Neural cell (in vitro differentiated cells): ENCODE measurements at regions not wholly inside any gene's neighbourhood (a gene's known extent, or its start where the extent isn't known, plus 50 kb on each side); places are given as distances from the start of the nearest gene placed in this dataset.

Experiments
- H2AFZ ChIP-seq: fragments of 200-600, 300-800 bp; sonication (generic), shearing (Covaris generic); 2 replicates; pipeline ENCODE4 v1.6.0; 2014; ENCODE audit warnings: low read depth, mild to moderate bottlenecking, antibody characterized with exemption, low read length, moderate library complexity
- H3F3A ChIP-seq: fragments of 200-600 bp; shearing (Covaris generic); 2 replicates; pipeline ENCODE4 v1.6.1; 2016; ENCODE audit warnings: mild to moderate bottlenecking, moderate library complexity, mixed read lengths, antibody characterized with exemption, low read length; ENCODE audit not compliant: insufficient read depth, poor library complexity, severe bottlenecking
- H3K27ac ChIP-seq: fragments of 200-600, 300-800 bp; sonication (generic), shearing (Covaris generic); 2 replicates; pipeline ENCODE4 v1.5.1; 2014; ENCODE audit warnings: mild to moderate bottlenecking, low read length, moderate library complexity
- H3K27me3 ChIP-seq: fragments of 300-800, 200-600 bp; sonication (generic), shearing (Covaris generic); 2 replicates; pipeline ENCODE4 v1.6.0; 2014; ENCODE audit warnings: mild to moderate bottlenecking, low read depth, low read length, moderate library complexity; ENCODE audit not compliant: insufficient read depth
- H3K36me3 ChIP-seq: fragments of 300-800, 200-600 bp; sonication (generic), shearing (Covaris generic); 2 replicates; pipeline ENCODE4 v1.5.1; 2014; ENCODE audit warnings: mild to moderate bottlenecking, antibody characterized with exemption, low read length, moderate library complexity; ENCODE audit not compliant: insufficient read depth
- H3K4me2 ChIP-seq: fragments of 300-800, 200-600 bp; sonication (generic), shearing (Covaris generic); 2 replicates; pipeline ENCODE4 v1.6.0; 2014; ENCODE audit warnings: mild to moderate bottlenecking, low read length
- H3K4me3 ChIP-seq: fragments of 300-800, 200-600 bp; sonication (generic), shearing (Covaris generic); 2 replicates; pipeline ENCODE4 v1.5.1; 2014; ENCODE audit warnings: mild to moderate bottlenecking, low read length, moderate library complexity
- H3K79me2 ChIP-seq: fragments of 200-600 bp; shearing (Covaris generic); replicated peaks from 2 replicates; pipeline ENCODE4 v1.6.0; 2014; ENCODE audit warnings: mild to moderate bottlenecking, low read length, moderate library complexity; ENCODE audit not compliant: insufficient read depth
- H3K9ac ChIP-seq: fragments of 300-800, 200-600 bp; sonication (generic), shearing (Covaris generic); 2 replicates; pipeline ENCODE4 v1.6.1; 2016; ENCODE audit warnings: mild to moderate bottlenecking, low read length, mixed read lengths
- H3K9me2 ChIP-seq: fragments of 200-600 bp; shearing (Covaris generic); 2 replicates; pipeline ENCODE4 v1.6.1; 2016; ENCODE audit warnings: mild to moderate bottlenecking, low read length, mixed read lengths; ENCODE audit not compliant: insufficient read depth
- H3K9me3 ChIP-seq: fragments of 200-600, 300-800 bp; sonication (generic), shearing (Covaris generic); 2 replicates; pipeline ENCODE4 v1.6.1; 2016; ENCODE audit warnings: mild to moderate bottlenecking, mixed run types, low read length, moderate library complexity, mixed read lengths
- H4K20me1 ChIP-seq: fragments of 200-600 bp; shearing (Covaris generic); 2 replicates; pipeline ENCODE4 v1.6.1; 2016; ENCODE audit warnings: mild to moderate bottlenecking, mixed run types; ENCODE audit not compliant: insufficient read depth
- EP300 ChIP-seq: fragments of 450-650 bp; conservative IDR thresholded peaks from 2 replicates; pipeline ENCODE4 v1.6.1; 2014; ENCODE audit warnings: antibody characterized with exemption, mild to moderate bottlenecking, moderate library complexity; ENCODE audit not compliant: poor library complexity, severe bottlenecking
- EZH2 ChIP-seq: fragments of 200-600, 300-800 bp; shearing (Covaris generic), sonication (generic); IDR thresholded peaks from 2 replicates; pipeline ENCODE4 v1.6.1; 2014; ENCODE audit warnings: antibody characterized with exemption, low read length, borderline replicate concordance, mild to moderate bottlenecking; ENCODE audit not compliant: insufficient read depth, poor library complexity, severe bottlenecking
- MXI1 ChIP-seq: fragments of 450-650 bp; conservative IDR thresholded peaks from 2 replicates; pipeline ENCODE4 v1.6.1; 2014; ENCODE audit warnings: antibody characterized with exemption, mild to moderate bottlenecking; ENCODE audit not compliant: poor library complexity, severe bottlenecking
- POLR2AphosphoS5 ChIP-seq: IDR thresholded peaks from 2 replicates; pipeline ENCODE4 v1.6.1; 2012
- RAD21 ChIP-seq: fragments of 450-650 bp; conservative IDR thresholded peaks from 2 replicates; pipeline ENCODE4 v1.6.1; 2014; ENCODE audit warnings: antibody characterized with exemption, mild to moderate bottlenecking, moderate library complexity
- REST ChIP-seq: IDR thresholded peaks from 2 replicates; pipeline ENCODE4 v1.6.1; 2012; ENCODE audit warnings: borderline replicate concordance
- SMC3 ChIP-seq: fragments of 450-650 bp; conservative IDR thresholded peaks from 2 replicates; pipeline ENCODE4 v1.6.1; 2014; ENCODE audit warnings: antibody characterized with exemption, mild to moderate bottlenecking, moderate library complexity; ENCODE audit not compliant: poor library complexity
- TAF1 ChIP-seq: IDR thresholded peaks from 2 replicates; pipeline ENCODE4 v1.6.1; 2012; ENCODE audit warnings: low read depth

GRCh38 chr18:56034949-56035348 lies 447.0 kb upstream of the TCF4 start:
- no peak overlapping the region for H3K27ac ChIP-seq
- H3K36me3 ChIP-seq, result no peaks in the 10 kb centered on the region
- no peak overlapping the region for H3K9ac ChIP-seq
- no peaks in the 10 kb centered on the region for H3K79me2 ChIP-seq
- peaks cover 6% of the 10 kb centered on the region for H3K9me3 ChIP-seq
- no peak overlapping the region for H2AFZ ChIP-seq
- H3K4me2 ChIP-seq, result no peak overlapping the region
- H3K9me2 ChIP-seq, result no peaks in the 10 kb centered on the region
- H4K20me1 ChIP-seq, result no peaks in the 10 kb centered on the region
- H3K27me3 ChIP-seq, result no peaks in the 10 kb centered on the region
- no peak overlapping the region for H3K4me3 ChIP-seq
- TF ChIP-seq POLR2AphosphoS5 (no peak), RAD21 (no peak), REST (no peak), TAF1 (no peak)
- H3F3A ChIP-seq, result no peaks in the 10 kb centered on the region

- no peak overlapping the region for H3K4me2 ChIP-seq
- TF ChIP-seq EP300, result no peak
- no peak for TF ChIP-seq MXI1
- no peak for TF ChIP-seq TAF1
- no peak for TF ChIP-seq POLR2AphosphoS5
- TF ChIP-seq SMC3, result no peak
- no peak for TF ChIP-seq RAD21
- TF ChIP-seq EZH2, result no peak
- no peak for TF ChIP-seq REST
- no peak overlapping the region for H3K9ac ChIP-seq
- no peaks in the 10 kb centered on the region for H3F3A ChIP-seq
- H3K9me3 ChIP-seq, result peaks cover 6% of the 10 kb centered on the region
- no peak overlapping the region for H3K4me3 ChIP-seq
- no peaks in the 10 kb centered on the region for H3K27me3 ChIP-seq
- H3K36me3 ChIP-seq, result no peaks in the 10 kb centered on the region
- H4K20me1 ChIP-seq, result no peaks in the 10 kb centered on the region
- no peaks in the 10 kb centered on the region for H3K9me2 ChIP-seq
- no peak overlapping the region for H3K27ac ChIP-seq
- no peaks in the 10 kb centered on the region for H3K79me2 ChIP-seq
- H2AFZ ChIP-seq, result no peak overlapping the region
Observed at GRCh38 chr18:56030060-56030459, 442.1 kb upstream of the TCF4 start.
